ENCODE measurements at regions not wholly inside any gene's neighbourhood (a gene's known extent, or its start where the extent isn't known, plus 50 kb on each side); places are given as distances from the start of the nearest gene placed in this dataset.

DNA sequence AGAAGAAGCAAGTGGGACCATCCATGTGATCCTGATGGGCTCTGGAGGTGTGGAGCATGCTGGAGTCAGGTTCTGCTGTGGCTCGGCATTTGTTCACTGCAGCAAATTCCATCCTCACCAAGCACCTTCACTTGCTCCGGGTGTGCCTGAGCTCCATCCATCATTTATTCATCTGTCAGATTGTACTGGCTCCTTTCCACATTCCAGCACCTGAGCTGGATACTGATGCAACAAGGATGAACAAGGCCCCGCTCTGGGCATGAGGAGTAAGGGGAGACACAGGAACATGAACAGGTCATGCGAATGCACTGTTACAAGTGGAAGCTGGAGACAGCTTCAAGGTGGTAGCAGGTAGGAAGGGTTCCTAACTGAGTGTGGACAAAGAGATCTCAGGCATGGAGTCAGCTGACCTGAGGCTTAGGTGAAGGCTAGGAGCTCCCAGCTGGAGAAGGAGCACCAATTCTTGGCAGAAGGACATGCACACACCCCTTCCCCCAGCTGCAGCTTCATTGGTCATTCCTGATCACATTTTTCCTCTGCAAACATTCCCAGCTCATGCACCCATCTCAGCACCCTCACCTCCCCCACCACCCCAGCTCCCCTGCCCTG, 133.7 kb upstream of the ZMIZ1 start:
- Histone ChIP-seq H3K9ac (ENCODE audit: insufficient read depth, low read length) (no peak overlapping the region), H3K36me3 (ENCODE audit: control insufficient read depth, insufficient read depth, low read length) (no peaks in the 10 kb centered on the region), H3K79me2 (ENCODE audit: control insufficient read depth, insufficient read depth, low read length) (no peaks in the 10 kb centered on the region), H2AFZ (ENCODE audit: low read length) (no peak overlapping the region), H3K4me3 (replicated peaks in 1 of 4; ENCODE audit: control extremely low read depth in 1 of 4, insufficient read depth in 1 of 4, low read depth in 3 of 4, low read length in 4 of 4) (no peak overlapping the region), H3K4me2 (ENCODE audit: extremely low read depth, insufficient read depth, low read length) (no peak overlapping the region), H3K27ac (ENCODE audit: insufficient read depth, low read length) (no peak overlapping the region), H4K20me1 (ENCODE audit: control insufficient read depth, extremely low read depth, insufficient read depth, low read length) (no peaks in the 10 kb centered on the region), H3K4me1 (ENCODE audit: control insufficient read depth, extremely low read depth, insufficient read depth, low read length) (peaks cover 18% of the 10 kb centered on the region), H3K27me3 (ENCODE audit: control insufficient read depth, insufficient read depth, low read length) (no peaks in the 10 kb centered on the region), H3K9me3 (ENCODE audit: control insufficient read depth, insufficient read depth, low read depth, low read length) (no peaks in the 10 kb centered on the region)
- TF ChIP-seq EZH2 (IDR thresholded peaks at IDR 0.05; ENCODE audit: low read length, missing control alignments), result no peak
- TF ChIP-seq, protein P1, sequence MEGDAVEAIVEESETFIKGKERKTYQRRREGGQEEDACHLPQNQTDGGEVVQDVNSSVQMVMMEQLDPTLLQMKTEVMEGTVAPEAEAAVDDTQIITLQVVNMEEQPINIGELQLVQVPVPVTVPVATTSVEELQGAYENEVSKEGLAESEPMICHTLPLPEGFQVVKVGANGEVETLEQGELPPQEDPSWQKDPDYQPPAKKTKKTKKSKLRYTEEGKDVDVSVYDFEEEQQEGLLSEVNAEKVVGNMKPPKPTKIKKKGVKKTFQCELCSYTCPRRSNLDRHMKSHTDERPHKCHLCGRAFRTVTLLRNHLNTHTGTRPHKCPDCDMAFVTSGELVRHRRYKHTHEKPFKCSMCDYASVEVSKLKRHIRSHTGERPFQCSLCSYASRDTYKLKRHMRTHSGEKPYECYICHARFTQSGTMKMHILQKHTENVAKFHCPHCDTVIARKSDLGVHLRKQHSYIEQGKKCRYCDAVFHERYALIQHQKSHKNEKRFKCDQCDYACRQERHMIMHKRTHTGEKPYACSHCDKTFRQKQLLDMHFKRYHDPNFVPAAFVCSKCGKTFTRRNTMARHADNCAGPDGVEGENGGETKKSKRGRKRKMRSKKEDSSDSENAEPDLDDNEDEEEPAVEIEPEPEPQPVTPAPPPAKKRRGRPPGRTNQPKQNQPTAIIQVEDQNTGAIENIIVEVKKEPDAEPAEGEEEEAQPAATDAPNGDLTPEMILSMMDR (conservative IDR thresholded peaks at IDR 0.05 in 1 of 2, IDR thresholded peaks at IDR 0.05 in 1 of 2; ENCODE audit: low read depth in 1 of 2, low read length in 2 of 2), result no peak
- DNase-seq (ENCODE audit: low read depth in 2 of 2), result no peak

DNA sequence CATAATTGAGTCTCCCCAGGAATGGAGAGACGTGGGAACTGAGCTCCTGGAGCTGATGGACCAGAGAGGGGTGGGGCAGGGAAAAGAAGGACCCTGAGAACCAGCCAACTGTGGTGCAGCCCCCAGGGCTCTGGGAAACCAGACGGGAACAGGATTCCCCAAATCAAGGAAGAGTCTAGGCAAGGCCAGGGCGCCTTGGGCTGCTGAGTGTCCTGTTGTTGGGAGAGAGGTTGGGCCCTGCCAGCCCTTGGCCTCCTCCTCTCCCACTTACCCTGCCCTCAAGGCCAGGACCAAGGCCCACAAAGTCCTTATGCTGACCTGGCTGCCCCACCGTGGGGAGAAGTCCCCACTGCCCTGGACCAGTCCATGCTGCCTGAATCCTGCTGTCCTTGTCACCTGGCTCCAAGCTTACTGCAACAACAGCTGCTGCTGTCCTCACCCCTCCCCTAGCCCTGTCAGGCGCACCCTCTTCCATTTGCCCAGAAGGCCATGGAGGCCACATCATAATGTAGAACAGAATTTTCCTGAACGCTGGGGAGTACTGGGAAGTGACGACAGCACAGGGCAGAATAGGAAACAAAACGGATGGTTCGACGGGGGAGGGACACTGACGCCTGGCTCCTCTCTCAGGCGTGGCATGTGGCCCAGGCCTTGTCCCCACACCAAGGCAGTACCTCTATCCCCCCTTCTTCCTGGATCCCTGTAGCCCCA, 132.9 kb upstream of the ZMIZ1 start:
- H4K20me1 ChIP-seq (ENCODE audit: control insufficient read depth, extremely low read depth, insufficient read depth, low read length), result no peaks in the 10 kb centered on the region
- no peaks in the 10 kb centered on the region for H3K79me2 ChIP-seq (ENCODE audit: control insufficient read depth, insufficient read depth, low read length)
- peaks cover 18% of the 10 kb centered on the region for H3K4me1 ChIP-seq (ENCODE audit: control insufficient read depth, extremely low read depth, insufficient read depth, low read length)
- no peaks in the 10 kb centered on the region for H3K9me3 ChIP-seq (ENCODE audit: control insufficient read depth, insufficient read depth, low read depth, low read length)
- H3K27me3 ChIP-seq (ENCODE audit: control insufficient read depth, insufficient read depth, low read length), result no peaks in the 10 kb centered on the region
- H3K36me3 ChIP-seq (ENCODE audit: control insufficient read depth, insufficient read depth, low read length), result no peaks in the 10 kb centered on the region
- no peak for DNase-seq (ENCODE audit: low read depth in 2 of 2)
- TF ChIP-seq EZH2 (IDR thresholded peaks at IDR 0.05; ENCODE audit: low read length, missing control alignments), result no peak
- TF ChIP-seq, protein P1 (conservative IDR thresholded peaks at IDR 0.05 in 1 of 2, IDR thresholded peaks at IDR 0.05 in 1 of 2; ENCODE audit: low read depth in 1 of 2, low read length in 2 of 2), result no peak
- H3K4me2 ChIP-seq (ENCODE audit: extremely low read depth, insufficient read depth, low read length), result no peak overlapping the region
- no peak overlapping the region for H3K27ac ChIP-seq (ENCODE audit: insufficient read depth, low read length)
- H2AFZ ChIP-seq (ENCODE audit: low read length), result no peak overlapping the region
- no peak overlapping the region for H3K9ac ChIP-seq (ENCODE audit: insufficient read depth, low read length)
- H3K4me3 ChIP-seq (replicated peaks in 1 of 4; ENCODE audit: control extremely low read depth in 1 of 4, insufficient read depth in 1 of 4, low read depth in 3 of 4, low read length in 4 of 4), result no peak overlapping the region

GRCh38 chr10:78936412-78937342, 132.1 kb upstream of the ZMIZ1 start:
- Histone ChIP-seq H3K4me2 (ENCODE audit: extremely low read depth, insufficient read depth, low read length) (no peak overlapping the region), H3K36me3 (ENCODE audit: control insufficient read depth, insufficient read depth, low read length) (no peaks in the 10 kb centered on the region), H3K27ac (ENCODE audit: insufficient read depth, low read length) (no peak overlapping the region), H3K9me3 (ENCODE audit: control insufficient read depth, insufficient read depth, low read depth, low read length) (no peaks in the 10 kb centered on the region), H3K4me1 (ENCODE audit: control insufficient read depth, extremely low read depth, insufficient read depth, low read length) (peaks cover 9% of the 10 kb centered on the region), H3K9ac (ENCODE audit: insufficient read depth, low read length) (no peak overlapping the region), H2AFZ (ENCODE audit: low read length) (no peak overlapping the region), H4K20me1 (ENCODE audit: control insufficient read depth, extremely low read depth, insufficient read depth, low read length) (no peaks in the 10 kb centered on the region), H3K79me2 (ENCODE audit: control insufficient read depth, insufficient read depth, low read length) (no peaks in the 10 kb centered on the region), H3K27me3 (ENCODE audit: control insufficient read depth, insufficient read depth, low read length) (no peaks in the 10 kb centered on the region), H3K4me3 (replicated peaks in 1 of 4; ENCODE audit: control extremely low read depth in 1 of 4, insufficient read depth in 1 of 4, low read depth in 3 of 4, low read length in 4 of 4) (no peak overlapping the region)
- TF ChIP-seq, protein P1 (conservative IDR thresholded peaks at IDR 0.05 in 1 of 2, IDR thresholded peaks at IDR 0.05 in 1 of 2; ENCODE audit: low read depth in 1 of 2, low read length in 2 of 2), result no peak
- TF ChIP-seq EZH2 (IDR thresholded peaks at IDR 0.05; ENCODE audit: low read length, missing control alignments), result no peak
- DNase-seq (ENCODE audit: low read depth in 2 of 2), result peak in 1 of 2 donors; percentile 36
